ENCODE measurements at regions not wholly inside any gene's neighbourhood (a gene's known extent, or its start where the extent isn't known, plus 50 kb on each side); places are given as distances from the start of the nearest gene placed in this dataset.
"Not testable (repeated sequence)": the region's sequence is repeated elsewhere in the genome, so short reads cannot be mapped to it uniquely, and the experiment has no call there.

- no peak overlapping the region for H3K4me3 Mint-ChIP-seq
- DNase-seq, result no peak
- Histone ChIP-seq H3K4me3 (ENCODE audit: low read length) (peak overlapping the region; percentile 15), H3K36me3 (ENCODE audit: control insufficient read depth, insufficient read depth, low read length) (no peaks in the 10 kb centered on the region), H3K9me3 (ENCODE audit: control insufficient read depth, low read length) (no peaks in the 10 kb centered on the region), H3K27ac (ENCODE audit: low read depth, low read length) (no peak overlapping the region), H3K9ac (ENCODE audit: extremely low read depth, low read length, poor library complexity, severe bottlenecking) (no peak overlapping the region), H3K4me1 (ENCODE audit: control insufficient read depth, insufficient read depth, low read length) (peaks cover 8% of the 10 kb centered on the region), H3K27me3 (ENCODE audit: control insufficient read depth, insufficient read depth, low read length, poor library complexity, severe bottlenecking) (no peaks in the 10 kb centered on the region)
- TF ChIP-seq CTCF (conservative IDR thresholded peaks at IDR 0.05), result no peak
- H3K4me1 Mint-ChIP-seq, result peaks cover 25% of the 10 kb centered on the region
- no peaks in the 10 kb centered on the region for H3K36me3 Mint-ChIP-seq (ENCODE audit: low read depth)
- H3K27me3 Mint-ChIP-seq (ENCODE audit: insufficient read depth), result no peaks in the 10 kb centered on the region
- WGBS, 2 experiments (ENCODE audit: insufficient coverage in 1 of 2, insufficient read length in 1 of 2), result 96 to 100% methylated on average over 1 of the region's 1 CpG
- H3K9me3 Mint-ChIP-seq, result peaks cover 8% of the 10 kb centered on the region
- H3K27ac Mint-ChIP-seq, result no peak overlapping the region
Observed at GRCh38 chr5:111829701-111830100, 72.7 kb upstream of the NREP start.

DNA sequence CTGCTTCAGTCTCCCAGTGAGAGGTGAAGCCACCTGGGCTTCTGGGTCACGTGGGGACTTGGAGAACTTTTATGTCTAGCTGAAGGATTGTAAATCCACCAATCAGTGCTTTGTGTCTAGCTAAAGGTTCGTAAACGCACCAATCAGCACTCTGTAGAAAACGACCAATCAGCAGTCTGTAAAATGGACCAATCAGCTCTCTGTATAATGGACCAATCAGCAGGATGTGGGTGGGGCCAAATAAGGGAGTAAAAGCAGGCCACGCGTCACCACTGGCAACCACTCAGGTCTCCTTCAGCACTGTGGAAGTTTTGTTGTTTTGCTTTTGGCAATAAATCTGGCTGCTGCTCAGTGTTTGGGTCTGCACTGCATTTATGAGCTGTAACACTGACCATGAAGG, 69.1 kb upstream of the NREP start:
- Histone ChIP-seq H3K27me3 (ENCODE audit: control insufficient read depth, insufficient read depth, low read length, poor library complexity, severe bottlenecking) (no peaks in the 10 kb centered on the region), H3K36me3 (ENCODE audit: control insufficient read depth, insufficient read depth, low read length) (no peaks in the 10 kb centered on the region), H3K4me3 (ENCODE audit: low read length) (no peak overlapping the region), H3K9me3 (ENCODE audit: control insufficient read depth, low read length) (no peaks in the 10 kb centered on the region), H3K9ac (ENCODE audit: extremely low read depth, low read length, poor library complexity, severe bottlenecking) (no peak overlapping the region), H3K27ac (ENCODE audit: low read depth, low read length) (no peak overlapping the region), H3K4me1 (ENCODE audit: control insufficient read depth, insufficient read depth, low read length) (peaks cover 16% of the 10 kb centered on the region)
- no peak for DNase-seq
- Mint-ChIP-seq H3K9me3 (peaks cover 8% of the 10 kb centered on the region), H3K4me3 (no peak overlapping the region), H3K4me1 (peaks cover 34% of the 10 kb centered on the region), H3K36me3 (ENCODE audit: low read depth) (no peaks in the 10 kb centered on the region), H3K27me3 (ENCODE audit: insufficient read depth) (no peaks in the 10 kb centered on the region), H3K27ac (no peak overlapping the region)
- TF ChIP-seq CTCF (conservative IDR thresholded peaks at IDR 0.05), result no peak
- 96% methylated on average over 6 of the region's 6 CpGs for WGBS, 2 experiments (ENCODE audit: insufficient coverage in 1 of 2, insufficient read length in 1 of 2)

DNA sequence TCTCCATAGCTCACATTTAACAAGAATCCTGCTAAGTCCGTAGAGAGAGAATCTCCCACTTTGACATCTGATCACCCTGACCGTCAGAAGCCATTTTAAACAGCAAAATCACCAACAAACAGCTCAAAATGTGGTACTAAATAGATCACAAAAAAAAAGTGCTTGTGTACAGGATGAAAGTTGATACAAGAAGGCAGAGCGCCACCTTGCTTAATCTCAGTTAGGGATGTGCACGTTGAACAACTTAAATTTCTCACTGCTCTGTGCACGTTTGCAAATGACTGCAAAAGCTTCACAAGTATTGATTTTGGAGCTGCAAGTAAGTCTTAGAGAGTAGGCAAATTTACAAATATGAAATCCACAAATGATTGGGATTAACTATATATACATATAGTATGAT, 63.1 kb upstream of the NREP start:
- 74 to 91% methylated on average over 3 to 5 of the region's 5 CpGs for WGBS, 2 experiments (ENCODE audit: insufficient coverage in 1 of 2, insufficient read length in 1 of 2)
- Mint-ChIP-seq H3K4me3 (no peak overlapping the region), H3K27ac (no peak overlapping the region), H3K36me3 (ENCODE audit: low read depth) (no peaks in the 10 kb centered on the region), H3K4me1 (peaks cover 14% of the 10 kb centered on the region), H3K27me3 (ENCODE audit: insufficient read depth) (no peaks in the 10 kb centered on the region), H3K9me3 (peaks cover 14% of the 10 kb centered on the region)
- Histone ChIP-seq H3K9ac (ENCODE audit: extremely low read depth, low read length, poor library complexity, severe bottlenecking) (no peak overlapping the region), H3K27me3 (ENCODE audit: control insufficient read depth, insufficient read depth, low read length, poor library complexity, severe bottlenecking) (no peaks in the 10 kb centered on the region), H3K4me1 (ENCODE audit: control insufficient read depth, insufficient read depth, low read length) (peaks cover 8% of the 10 kb centered on the region), H3K9me3 (ENCODE audit: control insufficient read depth, low read length) (peaks cover 19% of the 10 kb centered on the region), H3K4me3 (ENCODE audit: low read length) (no peak overlapping the region), H3K27ac (ENCODE audit: low read depth, low read length) (no peak overlapping the region), H3K36me3 (ENCODE audit: control insufficient read depth, insufficient read depth, low read length) (no peaks in the 10 kb centered on the region)
- TF ChIP-seq CTCF (conservative IDR thresholded peaks at IDR 0.05), result no peak
- DNase-seq, result no peak

GRCh38 chr5:111819028-111819427, 62.0 kb upstream of the NREP start:
- not testable (repeated sequence) for H3K4me3 ChIP-seq (ENCODE audit: low read length); H3K36me3 ChIP-seq (ENCODE audit: control insufficient read depth, insufficient read depth, low read length); H3K27me3 Mint-ChIP-seq (ENCODE audit: insufficient read depth); H3K4me1 ChIP-seq (ENCODE audit: control insufficient read depth, insufficient read depth, low read length); H3K4me3 Mint-ChIP-seq; DNase-seq; H3K9ac ChIP-seq (ENCODE audit: extremely low read depth, low read length, poor library complexity, severe bottlenecking); H3K27ac Mint-ChIP-seq; H3K36me3 Mint-ChIP-seq (ENCODE audit: low read depth); H3K27me3 ChIP-seq (ENCODE audit: control insufficient read depth, insufficient read depth, low read length, poor library complexity, severe bottlenecking); H3K27ac ChIP-seq (ENCODE audit: low read depth, low read length)
- peaks cover 14% of the 10 kb centered on the region for H3K4me1 Mint-ChIP-seq
- peaks cover 14% of the 10 kb centered on the region for H3K9me3 Mint-ChIP-seq
- 88 to 100% methylated on average over 1 of the region's 1 CpG for WGBS, 2 experiments (ENCODE audit: insufficient coverage in 1 of 2, insufficient read length in 1 of 2)
- H3K9me3 ChIP-seq (ENCODE audit: control insufficient read depth, low read length), result peaks cover 19% of the 10 kb centered on the region
